Kidney tubule cell (primary cell): ENCODE measurements at regions not wholly inside any gene's neighbourhood (a gene's known extent, or its start where the extent isn't known, plus 50 kb on each side); places are given as distances from the start of the nearest gene placed in this dataset.
A peak's percentile ranks its signal among the peaks of the same experiment; 100 is the strongest.

Experiments
- DNase-seq: peaks from one replicate; pipeline ENCODE4 v3.0.0-alpha.2; 2018; ENCODE audit warnings: low spot score

- no peak for DNase-seq
These were observed 307.7 kb downstream of the ARPP21 start for GRCh38 chr3:35946854-35947515.

- DNase-seq, result no peak
These were observed 310.7 kb downstream of the ARPP21 start for GRCh38 chr3:35950021-35950420.

GRCh38 chr3:35954413-35954812 is 315.1 kb downstream of the ARPP21 start:
- DNase-seq, result no peak

- peak; percentile 57 for DNase-seq
These were observed 326.6 kb downstream of the ARPP21 start for GRCh38 chr3:35965908-35966307.

- DNase-seq, result no peak
These were observed 327.5 kb downstream of the ARPP21 start for GRCh38 chr3:35966629-35967464.

- no peak for DNase-seq
These were observed 328.8 kb downstream of the ARPP21 start for GRCh38 chr3:35968043-35968622.

GRCh38 chr3:35969406-35969805 is 330.1 kb downstream of the ARPP21 start:
- no peak for DNase-seq

GRCh38 chr3:35970793-35971192 is 331.5 kb downstream of the ARPP21 start:
- no peak for DNase-seq

GRCh38 chr3:35971686-35972085 is 332.4 kb downstream of the ARPP21 start:
- no peak for DNase-seq

- DNase-seq, result no peak
These were observed 335.5 kb downstream of the ARPP21 start for GRCh38 chr3:35974872-35975271.

- DNase-seq, result no peak
These were observed 346.8 kb downstream of the ARPP21 start for GRCh38 chr3:35986161-35986560.

GRCh38 chr3:35987386-35987785 is 348.1 kb downstream of the ARPP21 start:
- no peak for DNase-seq

GRCh38 chr3:35992041-35992440 is 352.7 kb downstream of the ARPP21 start:
- DNase-seq, result no peak

GRCh38 chr3:36011791-36012190 is 368.5 kb upstream of the STAC start:
- DNase-seq, result no peak

GRCh38 chr3:36013425-36013824 is 366.9 kb upstream of the STAC start:
- no peak for DNase-seq

GRCh38 chr3:36025232-36025631 is 355.1 kb upstream of the STAC start:
- peak; percentile 26 for DNase-seq

GRCh38 chr3:36032180-36033047 is 347.9 kb upstream of the STAC start:
- no peak for DNase-seq

GRCh38 chr3:36058404-36059030 is 321.8 kb upstream of the STAC start:
- no peak for DNase-seq

GRCh38 chr3:36060950-36061349 is 319.4 kb upstream of the STAC start:
- peak; percentile 83 for DNase-seq

- peak; percentile 34 for DNase-seq
These were observed 316.3 kb upstream of the STAC start for GRCh38 chr3:36063992-36064391.

GRCh38 chr3:36065321-36065720 is 315.0 kb upstream of the STAC start:
- peak; percentile 62 for DNase-seq

- DNase-seq, result peak; percentile 90
These were observed 304.8 kb upstream of the STAC start for GRCh38 chr3:36075491-36075890.
